Lower leg skin (tissue), 4 donors: ENCODE measurements at regions not wholly inside any gene's neighbourhood (a gene's known extent, or its start where the extent isn't known, plus 50 kb on each side); places are given as distances from the start of the nearest gene placed in this dataset.
"Not testable (repeated sequence)": the region's sequence is repeated elsewhere in the genome, so short reads cannot be mapped to it uniquely, and the experiment has no call there.

ENCODE experiments used
- DNase-seq, 2 donors: peaks; one replicate each; pipeline ENCODE4 v3.0.0-alpha.2; 2019; ENCODE audit warnings: low spot score in 2 of 2
- H3K4me3 ChIP-seq: fragments of 200-600 bp; sonication (generic); 2 replicates; pipeline ENCODE4 v1.5.1; 2017; ENCODE audit warnings: mild to moderate bottlenecking, low read depth; ENCODE audit not compliant: poor library complexity, severe bottlenecking
- POLR2A ChIP-seq, 2 donors: fragments of 450-650 bp; IDR thresholded peaks; one replicate each; pipeline ENCODE4 v1.6.1; 2016 to 2017; ENCODE audit warnings: antibody characterized with exemption in 2 of 2, mild to moderate bottlenecking in 1 of 2, moderate library complexity in 1 of 2
- WGBS, 2 donors: methylation state at CpG; one replicate each; pipeline ENCODE4 v1.1.5; 2018; 5-methylcytosine and 5-hydroxymethylcytosine counted together
- intact Hi-C: fragments of 100-400 bp; cut with DNase I; formaldehyde crosslinking; loops from one replicate; pipeline ENCODE4 v1.15.0; 2023; ENCODE audit warnings: low total_unique reads
- TF ChIP-seq, protein P1 (sequence below), 3 donors: fragments of 450-650 bp; IDR thresholded peaks; one replicate each; pipeline ENCODE4 v1.5.1; 2016; ENCODE audit warnings: antibody characterized with exemption in 3 of 3, mild to moderate bottlenecking in 3 of 3, moderate library complexity in 2 of 3

GRCh38 chr7:84722734-84723133, 464.1 kb downstream of the SEMA3D start:
- no peak for DNase-seq
- WGBS, 2 donors, result 83 to 100% methylated on average over 3 of the region's 3 CpGs
- H3K4me3 ChIP-seq, result no peak overlapping the region
- no peak for TF ChIP-seq POLR2A (IDR thresholded peaks at IDR 0.05)
- TF ChIP-seq, protein P1, sequence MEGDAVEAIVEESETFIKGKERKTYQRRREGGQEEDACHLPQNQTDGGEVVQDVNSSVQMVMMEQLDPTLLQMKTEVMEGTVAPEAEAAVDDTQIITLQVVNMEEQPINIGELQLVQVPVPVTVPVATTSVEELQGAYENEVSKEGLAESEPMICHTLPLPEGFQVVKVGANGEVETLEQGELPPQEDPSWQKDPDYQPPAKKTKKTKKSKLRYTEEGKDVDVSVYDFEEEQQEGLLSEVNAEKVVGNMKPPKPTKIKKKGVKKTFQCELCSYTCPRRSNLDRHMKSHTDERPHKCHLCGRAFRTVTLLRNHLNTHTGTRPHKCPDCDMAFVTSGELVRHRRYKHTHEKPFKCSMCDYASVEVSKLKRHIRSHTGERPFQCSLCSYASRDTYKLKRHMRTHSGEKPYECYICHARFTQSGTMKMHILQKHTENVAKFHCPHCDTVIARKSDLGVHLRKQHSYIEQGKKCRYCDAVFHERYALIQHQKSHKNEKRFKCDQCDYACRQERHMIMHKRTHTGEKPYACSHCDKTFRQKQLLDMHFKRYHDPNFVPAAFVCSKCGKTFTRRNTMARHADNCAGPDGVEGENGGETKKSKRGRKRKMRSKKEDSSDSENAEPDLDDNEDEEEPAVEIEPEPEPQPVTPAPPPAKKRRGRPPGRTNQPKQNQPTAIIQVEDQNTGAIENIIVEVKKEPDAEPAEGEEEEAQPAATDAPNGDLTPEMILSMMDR (IDR thresholded peaks at IDR 0.05), result no peak
- intact Hi-C loops, result no loop called here

DNA sequence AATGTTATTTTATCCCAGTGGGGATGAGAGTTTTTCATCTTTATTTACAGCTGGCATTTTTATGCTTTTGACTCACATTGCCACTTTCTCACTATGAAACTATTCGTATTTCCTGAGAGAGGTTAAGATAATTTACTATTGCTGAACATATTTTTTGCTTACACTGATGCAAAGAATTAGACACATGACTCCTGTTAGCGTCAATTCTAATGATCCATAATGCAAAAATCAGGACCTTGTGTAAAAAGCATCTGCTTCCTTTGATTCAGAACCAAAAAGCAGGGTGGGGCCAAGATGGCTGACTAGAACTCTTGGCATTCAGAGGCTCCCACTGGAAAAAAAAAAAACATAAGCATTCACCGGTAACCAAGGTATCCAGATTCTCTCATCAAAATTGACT, 464.8 kb downstream of the SEMA3D start:
- 71 to 77% methylated on average over 3 of the region's 3 CpGs for WGBS, 2 donors
- DNase-seq, result no peak
- intact Hi-C loops, result no loop called here
- no peak overlapping the region for H3K4me3 ChIP-seq
- TF ChIP-seq POLR2A (IDR thresholded peaks at IDR 0.05), result no peak
- TF ChIP-seq, protein P1 (IDR thresholded peaks at IDR 0.05), result no peak

- intact Hi-C loops, result no loop called here
- H3K4me3 ChIP-seq, result no peak overlapping the region
- DNase-seq, result no peak
- no peak for TF ChIP-seq POLR2A (IDR thresholded peaks at IDR 0.05)
- TF ChIP-seq, protein P1 (IDR thresholded peaks at IDR 0.05), result no peak
Measured at GRCh38 chr7:84720456-84721097, 466.3 kb downstream of the SEMA3D start.

DNA sequence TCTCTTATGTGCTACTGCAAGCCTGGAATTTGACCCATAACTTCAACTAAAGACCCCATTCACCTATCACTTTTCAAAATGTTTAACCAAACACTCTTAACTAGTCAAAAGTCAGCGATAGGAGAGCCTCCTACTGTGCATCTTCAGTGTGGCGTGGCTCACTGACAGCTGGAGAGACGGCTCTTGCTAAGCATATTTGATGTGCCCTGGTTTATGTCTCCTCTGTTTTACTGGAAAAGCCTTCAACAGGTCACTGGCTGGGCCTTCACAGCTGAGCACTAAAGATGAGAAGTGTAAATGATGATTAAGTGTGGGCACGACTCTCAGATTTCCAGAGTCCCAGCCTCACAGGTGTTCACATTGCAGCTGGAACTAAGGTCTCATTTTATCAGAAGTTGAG, 472.1 kb downstream of the SEMA3D start:
- no peak for TF ChIP-seq POLR2A (IDR thresholded peaks at IDR 0.05)
- TF ChIP-seq, protein P1 (IDR thresholded peaks at IDR 0.05), result no peak

GRCh38 chr7:84712374-84713121, 474.3 kb downstream of the SEMA3D start:
- no peak overlapping the region for H3K4me3 ChIP-seq
- intact Hi-C loops, result no loop called here
- WGBS, 2 donors, result 71 to 78% methylated on average over 4 of the region's 4 CpGs
- DNase-seq, result no peak
- TF ChIP-seq, protein P1 (IDR thresholded peaks at IDR 0.05), result no peak
- TF ChIP-seq POLR2A (IDR thresholded peaks at IDR 0.05), result no peak

More for the DNA sequence above, 472.1 kb downstream of the SEMA3D start:
- DNase-seq, result no peak
- no peak overlapping the region for H3K4me3 ChIP-seq
- 59 to 77% methylated on average over 4 of the region's 4 CpGs for WGBS, 2 donors
- intact Hi-C loops, result no loop called here

GRCh38 chr7:84710538-84710937, 476.3 kb downstream of the SEMA3D start:
- H3K4me3 ChIP-seq, DNase-seq, intact Hi-C loops: not testable (repeated sequence)
- 87 to 96% methylated on average over 3 of the region's 3 CpGs for WGBS, 2 donors
